GM19395 (cell line): ENCODE measurements at regions not wholly inside any gene's neighbourhood (a gene's known extent, or its start where the extent isn't known, plus 50 kb on each side); places are given as distances from the start of the nearest gene placed in this dataset.

Source experiments
- ATAC-seq: cut with Tn5 transposase; IDR thresholded peaks from one replicate; pipeline ENCODE4 v1.9.1; 2021; ENCODE audit warnings: mild to moderate bottlenecking, moderate library complexity; ENCODE audit not compliant: unreplicated experiment

- ATAC-seq: no peak
Observed at GRCh38 chr3:64895106-64895990, 207.5 kb upstream of the ADAMTS9 start.

DNA sequence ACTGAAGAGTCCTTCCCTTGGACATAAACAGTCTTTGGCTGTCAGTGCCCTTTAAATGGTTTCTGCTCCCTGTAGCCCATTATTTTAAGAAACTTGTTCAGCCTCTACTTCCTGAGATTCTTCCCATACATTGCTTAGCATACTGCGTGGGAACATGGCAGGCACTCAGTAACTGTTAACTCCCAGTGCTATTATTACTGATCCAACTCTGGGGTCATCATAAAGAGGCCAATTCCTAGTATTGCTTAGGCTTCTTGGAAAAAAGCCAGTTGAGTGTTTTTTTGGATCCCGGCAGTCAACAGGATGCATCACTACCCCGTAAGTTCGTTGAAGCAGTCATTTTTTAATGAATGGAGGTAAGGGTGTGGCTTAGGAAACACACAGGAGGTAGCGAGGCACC is 206.2 kb upstream of the ADAMTS9 start:
- no peak for ATAC-seq

- ATAC-seq: no peak
Observed at GRCh38 chr3:64892671-64893309, 205.0 kb upstream of the ADAMTS9 start.

DNA sequence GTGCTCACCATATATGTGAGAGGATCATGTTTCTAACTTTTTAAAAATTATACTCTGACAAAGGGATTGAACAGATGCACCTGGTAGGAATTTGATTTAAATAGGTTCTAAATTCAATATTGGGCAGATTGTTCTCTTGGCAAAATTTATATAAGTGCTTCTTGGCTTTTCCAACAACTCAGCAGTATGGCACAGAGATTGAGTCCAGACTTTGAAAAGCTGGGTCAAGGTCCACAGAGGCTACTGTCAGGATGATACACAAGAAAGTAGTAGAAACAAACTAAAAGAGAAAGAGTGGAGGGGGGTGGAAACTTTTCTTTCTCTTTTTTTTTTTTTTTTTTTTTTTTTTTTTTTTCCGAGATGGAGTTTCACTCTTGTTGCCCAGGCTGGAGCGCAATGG is 203.2 kb upstream of the ADAMTS9 start:
- ATAC-seq: no peak

- no peak for ATAC-seq
Observed at GRCh38 chr3:64890466-64890865, 202.7 kb upstream of the ADAMTS9 start.

- no peak for ATAC-seq
Observed at GRCh38 chr3:64890006-64890405, 202.2 kb upstream of the ADAMTS9 start.

DNA sequence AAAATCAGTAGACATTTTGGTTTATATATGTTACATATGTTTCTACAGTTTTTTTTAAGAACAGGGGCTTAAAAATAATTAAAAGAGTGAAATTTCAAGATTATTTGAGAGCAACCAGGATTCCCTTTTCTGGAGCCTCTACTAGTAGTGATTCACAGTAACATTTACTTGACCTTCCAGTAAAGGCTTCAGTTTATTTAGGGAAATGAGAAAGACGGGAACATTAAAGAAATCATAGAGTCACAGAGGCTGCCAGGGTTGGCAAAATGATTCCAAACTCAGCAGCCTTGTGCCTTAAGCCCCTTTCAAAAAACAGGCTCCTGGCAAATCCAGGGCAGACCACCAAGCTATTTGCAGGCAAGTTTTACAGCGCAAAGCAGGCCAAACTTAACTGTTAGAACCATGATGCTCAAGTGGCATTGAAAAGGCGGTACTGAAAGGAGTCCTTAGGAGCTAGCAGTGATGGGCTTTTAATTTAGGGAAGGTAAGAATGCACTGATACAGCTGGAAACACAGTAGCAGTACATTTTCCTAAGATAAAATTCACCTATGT is 201.1 kb upstream of the ADAMTS9 start:
- no peak for ATAC-seq

GRCh38 chr3:64888165-64888564 is 200.4 kb upstream of the ADAMTS9 start:
- no peak for ATAC-seq

- no peak for ATAC-seq
Observed at GRCh38 chr3:64885055-64885454, 197.3 kb upstream of the ADAMTS9 start.

DNA sequence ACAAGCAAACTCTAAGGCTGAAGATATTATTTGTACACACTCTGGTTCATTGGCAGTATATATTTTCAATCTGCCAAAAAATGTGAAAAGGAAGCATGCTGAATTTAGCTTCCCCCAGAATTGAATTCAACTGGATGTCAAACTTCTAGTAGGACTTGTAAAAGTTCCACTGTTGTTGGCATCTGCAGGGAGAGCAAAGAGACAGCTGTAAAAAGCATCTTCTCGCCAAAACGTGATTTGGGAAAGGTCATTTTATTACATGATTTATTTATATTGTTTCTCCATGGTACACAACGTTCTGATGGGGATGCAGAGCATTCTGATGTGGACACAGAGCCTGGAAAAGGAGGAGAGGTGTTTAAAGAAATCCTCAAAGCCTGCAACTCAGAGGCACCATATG is 196.7 kb upstream of the ADAMTS9 start:
- no peak for ATAC-seq

DNA sequence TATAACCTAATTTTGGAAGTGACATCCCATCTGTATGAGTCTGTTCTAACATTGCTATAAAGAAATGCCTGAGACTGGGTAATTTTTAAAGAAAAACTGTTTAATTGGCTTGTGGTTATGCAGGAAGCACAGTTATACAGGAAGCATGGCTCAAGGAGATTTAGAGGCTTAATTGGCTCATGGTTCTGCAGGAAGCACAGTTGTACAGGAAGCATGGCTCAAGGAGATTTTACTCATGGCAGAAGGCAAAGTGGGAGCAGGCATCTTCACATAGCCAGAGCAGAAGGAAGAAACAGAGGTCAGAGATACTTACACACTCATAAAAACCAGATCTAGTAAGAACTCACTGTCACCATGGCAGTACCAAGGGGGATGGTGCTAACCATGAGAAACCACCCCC is 193.1 kb upstream of the ADAMTS9 start:
- no peak for ATAC-seq

DNA sequence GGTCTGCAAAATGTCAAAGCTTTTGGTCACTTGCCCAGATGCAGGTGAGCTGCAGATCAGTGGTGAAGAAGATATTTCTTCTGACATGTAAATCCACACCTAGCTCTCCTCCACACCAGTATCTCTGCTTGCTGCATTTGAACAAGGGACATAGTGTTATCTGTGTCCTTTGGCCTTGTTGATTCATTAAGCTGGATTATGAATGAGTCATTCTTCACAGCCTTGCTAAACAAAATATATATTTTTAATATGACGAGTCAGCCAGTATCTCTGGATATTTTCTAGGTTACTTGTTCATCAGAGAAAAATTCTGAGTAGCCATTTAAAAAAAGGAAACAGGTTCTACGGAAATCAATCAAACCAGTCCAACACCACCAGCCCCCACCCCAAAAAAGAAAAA is 190.6 kb upstream of the ADAMTS9 start:
- no peak for ATAC-seq

DNA sequence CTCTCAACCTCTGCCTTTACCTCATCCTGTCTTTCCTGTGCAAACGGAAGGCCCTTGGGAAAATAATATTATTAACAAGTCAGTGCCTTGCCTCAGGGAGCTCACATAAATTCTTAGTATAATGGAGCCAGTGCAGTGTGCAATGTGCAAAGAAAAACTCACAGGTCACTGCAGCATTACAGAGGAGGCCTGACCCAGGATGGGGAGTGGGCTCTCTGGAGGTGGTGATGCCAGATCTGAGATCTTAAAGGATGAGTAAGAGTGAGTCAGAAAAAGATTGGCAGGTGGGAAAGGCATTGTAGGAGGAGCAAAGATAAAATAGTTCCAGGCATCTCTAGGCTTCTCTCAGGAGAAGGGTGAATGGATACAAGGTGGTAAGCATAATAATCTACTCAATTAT is 185.6 kb upstream of the ADAMTS9 start:
- ATAC-seq: no peak

DNA sequence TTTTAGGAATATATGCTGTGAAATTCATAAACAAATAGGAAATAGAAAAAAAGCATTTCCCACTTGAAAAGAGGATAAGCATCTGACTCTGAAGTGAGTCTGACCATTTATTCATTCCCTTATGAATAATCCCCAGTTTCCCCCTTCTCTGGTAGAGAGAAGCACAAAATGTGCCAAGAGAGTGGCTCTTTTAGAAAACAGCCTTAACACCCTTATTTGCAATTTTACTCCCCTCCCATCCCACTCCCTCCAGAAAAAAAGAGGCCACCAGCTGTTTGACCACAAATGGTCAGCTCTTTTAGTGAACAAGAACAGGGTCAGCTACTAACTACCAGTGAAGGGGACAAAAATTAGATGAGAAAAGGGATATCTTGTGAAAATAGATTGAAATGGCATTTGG is 184.5 kb upstream of the ADAMTS9 start:
- ATAC-seq: no peak

- ATAC-seq: no peak
Observed at GRCh38 chr3:64871834-64872249, 184.0 kb upstream of the ADAMTS9 start.

DNA sequence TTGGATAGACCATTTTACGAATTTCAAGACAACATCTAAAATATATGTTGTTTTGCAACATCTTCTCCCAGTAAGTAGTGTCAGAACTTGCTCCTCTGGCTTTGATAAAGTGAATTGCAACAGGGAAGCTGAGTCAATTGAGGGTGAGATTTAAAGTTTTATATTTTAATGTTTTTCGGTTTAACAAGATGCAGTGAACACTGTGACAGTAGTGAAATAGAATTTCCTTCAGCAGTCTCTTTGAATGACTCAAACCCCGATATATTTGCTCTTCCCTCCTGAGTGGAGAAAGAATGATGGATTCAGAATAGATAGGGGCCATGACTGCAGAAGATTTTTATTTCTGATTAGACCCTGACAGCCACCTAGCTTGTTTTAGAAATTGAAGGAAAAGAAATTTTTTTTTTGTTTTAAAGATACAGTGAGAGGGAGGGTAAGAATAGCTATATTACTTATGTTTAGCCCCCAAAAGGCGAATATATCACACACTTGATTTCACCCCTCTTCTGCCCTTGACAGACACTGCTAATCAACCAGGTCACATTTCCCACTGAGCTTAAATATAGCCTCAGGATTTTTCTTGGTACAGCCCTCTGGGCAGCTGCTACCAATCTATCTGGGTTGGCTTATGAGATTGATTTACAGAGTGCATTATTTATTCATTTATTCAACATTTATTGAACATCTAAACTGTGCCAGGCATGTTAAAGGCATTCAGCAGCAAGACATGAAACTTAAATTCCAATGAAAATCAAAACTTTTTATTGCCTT is 183.3 kb upstream of the ADAMTS9 start:
- ATAC-seq: no peak

- no peak for ATAC-seq
Observed at GRCh38 chr3:64867224-64867623, 179.4 kb upstream of the ADAMTS9 start.

GRCh38 chr3:64865839-64866570 is 178.2 kb upstream of the ADAMTS9 start:
- ATAC-seq: no peak

GRCh38 chr3:64863226-64864212 is 175.7 kb upstream of the ADAMTS9 start:
- ATAC-seq: no peak

DNA sequence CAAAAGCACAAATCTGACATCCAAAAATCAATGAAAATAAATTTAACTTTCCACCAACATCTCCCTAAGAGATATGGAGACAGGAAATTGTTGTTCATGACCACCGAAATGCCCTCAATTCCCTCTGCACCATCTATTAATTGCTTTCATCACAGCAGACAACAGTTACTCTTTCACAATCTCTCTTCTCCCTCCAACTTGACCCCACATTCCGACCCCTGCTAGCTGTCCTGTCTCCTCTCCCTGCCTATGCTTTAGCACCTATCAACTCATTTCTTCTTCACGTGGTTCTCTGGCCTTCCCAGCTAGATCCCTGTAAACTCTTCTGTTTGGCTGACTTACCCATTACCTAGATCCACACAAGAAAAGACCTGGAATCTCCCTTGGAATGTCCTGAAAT is 173.9 kb upstream of the ADAMTS9 start:
- ATAC-seq: no peak
